Fibroblast of villous mesenchyme (primary cell): ENCODE measurements at regions not wholly inside any gene's neighbourhood (a gene's known extent, or its start where the extent isn't known, plus 50 kb on each side); places are given as distances from the start of the nearest gene placed in this dataset.

Experiments
- DNase-seq: peaks from one replicate; pipeline ENCODE4 v3.0.0-alpha.2; 2010; ENCODE audit warnings: low read depth
- H3K4me3 ChIP-seq: 2 replicates; pipeline ENCODE4 v1.5.1; 2011; ENCODE audit warnings: low read depth, mild to moderate bottlenecking, low read length
- TF ChIP-seq, protein P1 (sequence below): IDR thresholded peaks from 2 replicates; pipeline ENCODE4 v1.5.1; 2012; ENCODE audit warnings: low read depth, mild to moderate bottlenecking, low read length; ENCODE audit not compliant: insufficient read depth

DNA sequence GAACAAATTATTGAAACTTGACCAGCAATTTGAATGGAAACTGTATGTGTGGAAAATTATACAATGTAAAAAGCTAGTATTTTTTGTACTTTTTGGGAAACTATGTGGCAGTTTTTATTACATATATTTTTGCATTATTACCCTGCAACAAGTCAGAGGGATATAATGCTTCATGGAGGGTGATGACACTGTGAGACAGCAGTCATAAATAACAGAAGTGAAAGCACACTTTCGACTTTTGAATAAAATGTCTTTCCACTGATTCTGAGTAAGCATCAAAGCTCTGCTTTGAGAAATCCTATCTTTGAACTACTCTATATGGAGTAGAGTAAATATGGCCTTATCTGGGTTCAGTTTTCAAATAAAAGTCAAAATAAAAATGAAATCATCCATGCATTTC lies 122.6 kb upstream of the PABPC4L start:
- DNase-seq, result no peak
- TF ChIP-seq, protein P1, sequence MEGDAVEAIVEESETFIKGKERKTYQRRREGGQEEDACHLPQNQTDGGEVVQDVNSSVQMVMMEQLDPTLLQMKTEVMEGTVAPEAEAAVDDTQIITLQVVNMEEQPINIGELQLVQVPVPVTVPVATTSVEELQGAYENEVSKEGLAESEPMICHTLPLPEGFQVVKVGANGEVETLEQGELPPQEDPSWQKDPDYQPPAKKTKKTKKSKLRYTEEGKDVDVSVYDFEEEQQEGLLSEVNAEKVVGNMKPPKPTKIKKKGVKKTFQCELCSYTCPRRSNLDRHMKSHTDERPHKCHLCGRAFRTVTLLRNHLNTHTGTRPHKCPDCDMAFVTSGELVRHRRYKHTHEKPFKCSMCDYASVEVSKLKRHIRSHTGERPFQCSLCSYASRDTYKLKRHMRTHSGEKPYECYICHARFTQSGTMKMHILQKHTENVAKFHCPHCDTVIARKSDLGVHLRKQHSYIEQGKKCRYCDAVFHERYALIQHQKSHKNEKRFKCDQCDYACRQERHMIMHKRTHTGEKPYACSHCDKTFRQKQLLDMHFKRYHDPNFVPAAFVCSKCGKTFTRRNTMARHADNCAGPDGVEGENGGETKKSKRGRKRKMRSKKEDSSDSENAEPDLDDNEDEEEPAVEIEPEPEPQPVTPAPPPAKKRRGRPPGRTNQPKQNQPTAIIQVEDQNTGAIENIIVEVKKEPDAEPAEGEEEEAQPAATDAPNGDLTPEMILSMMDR, result no peak

DNA sequence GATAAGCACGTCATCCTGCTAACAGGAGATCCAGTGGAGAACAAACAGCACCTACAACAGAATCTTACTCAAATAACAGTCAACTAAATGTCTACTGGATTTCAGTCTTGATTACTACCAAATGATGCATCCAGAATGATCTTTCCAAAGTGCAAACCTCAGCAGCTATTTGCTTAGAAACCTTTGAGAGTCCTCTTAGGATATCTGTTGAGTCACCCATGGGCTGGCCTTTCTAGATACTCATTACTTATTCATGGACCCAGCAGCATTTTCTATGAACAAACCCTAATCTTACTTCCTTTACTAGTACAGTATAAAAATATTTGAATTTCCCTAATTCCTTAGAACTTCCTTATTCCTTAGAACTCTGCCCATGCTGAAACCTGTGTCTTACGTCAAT lies 118.5 kb upstream of the PABPC4L start:
- DNase-seq, result no peak
- no peak overlapping the region for H3K4me3 ChIP-seq

More for the DNA sequence above, 122.6 kb upstream of the PABPC4L start:
- no peak overlapping the region for H3K4me3 ChIP-seq

DNA sequence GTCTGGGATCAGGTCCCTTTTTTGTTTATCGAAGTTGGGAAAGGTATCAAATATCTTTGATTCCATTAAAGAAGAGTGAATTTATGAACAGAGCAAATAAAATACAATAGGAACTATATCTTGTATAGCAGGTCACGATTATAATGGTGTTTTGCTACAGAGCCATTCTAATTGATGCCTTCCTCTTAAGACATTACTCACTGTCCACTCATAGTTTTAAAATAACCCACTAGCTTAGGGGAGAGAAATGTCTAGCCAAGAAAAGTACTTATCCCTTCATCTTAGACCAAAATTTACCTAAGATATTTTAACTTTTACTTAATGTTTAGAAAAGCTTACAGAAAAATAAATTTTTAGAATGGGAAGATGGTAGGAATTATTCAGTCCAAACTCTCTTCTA lies 112.0 kb upstream of the PABPC4L start:
- TF ChIP-seq, protein P1, result no peak
- H3K4me3 ChIP-seq, result no peak overlapping the region
- no peak for DNase-seq

More for the DNA sequence above, 118.5 kb upstream of the PABPC4L start:
- TF ChIP-seq, protein P1, result no peak

DNA sequence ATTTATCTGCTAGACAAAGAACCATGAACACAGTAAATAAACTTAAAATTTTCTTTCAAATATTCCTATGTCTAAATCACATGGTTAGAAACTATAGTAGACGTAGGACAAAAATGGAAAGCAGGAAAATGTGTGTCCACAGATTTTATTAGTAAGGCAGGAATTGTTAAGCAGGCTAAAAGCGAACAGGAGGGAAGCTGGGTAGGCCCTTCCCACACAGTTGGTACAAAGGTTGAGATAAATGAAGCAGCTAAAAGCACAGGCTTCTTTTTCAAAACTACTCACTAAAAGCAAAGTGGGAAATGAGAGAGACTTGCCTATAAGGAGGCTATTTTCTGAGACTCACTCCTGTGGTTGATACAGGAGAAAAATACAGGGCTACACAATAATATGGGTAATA lies 108.1 kb upstream of the PABPC4L start:
- no peak overlapping the region for H3K4me3 ChIP-seq
- no peak for DNase-seq
- TF ChIP-seq, protein P1, result no peak

- H3K4me3 ChIP-seq, result no peak overlapping the region
- TF ChIP-seq, protein P1, result no peak
- no peak for DNase-seq
These were observed 107.3 kb upstream of the PABPC4L start for GRCh38 chr4:134308910-134309309.

GRCh38 chr4:134298313-134298712 lies 96.7 kb upstream of the PABPC4L start:
- H3K4me3 ChIP-seq, result no peak overlapping the region
- no peak for DNase-seq
- TF ChIP-seq, protein P1, result no peak

- no peak overlapping the region for H3K4me3 ChIP-seq
- DNase-seq, result no peak
- TF ChIP-seq, protein P1, result no peak
These were observed 96.2 kb upstream of the PABPC4L start for GRCh38 chr4:134297765-134298164.
